ENCODE measurements at regions not wholly inside any gene's neighbourhood (a gene's known extent, or its start where the extent isn't known, plus 50 kb on each side); places are given as distances from the start of the nearest gene placed in this dataset.
"Not testable (repeated sequence)": the region's sequence is repeated elsewhere in the genome, so short reads cannot be mapped to it uniquely, and the experiment has no call there.

GRCh38 chr12:124088217-124088907 is 115.3 kb downstream of the ZNF664 start:
- Mint-ChIP-seq H3K27me3 (peaks cover 10% of the 10 kb centered on the region), H3K4me1 (no peaks in the 10 kb centered on the region), H3K27ac (no peak overlapping the region), H3K36me3 (no peaks in the 10 kb centered on the region), H3K9me3 (no peaks in the 10 kb centered on the region), H3K4me3 (no peak overlapping the region)
- ATAC-seq (ENCODE audit: low read depth), result no peak
- DNase-seq (ENCODE audit: low spot score in 2 of 2), result no peak

- not testable (repeated sequence) for ATAC-seq (ENCODE audit: low read depth); H3K4me3 Mint-ChIP-seq; DNase-seq (ENCODE audit: low spot score in 2 of 2); H3K9me3 Mint-ChIP-seq; H3K27ac Mint-ChIP-seq; H3K36me3 Mint-ChIP-seq; H3K4me1 Mint-ChIP-seq
- peaks cover 10% of the 10 kb centered on the region for H3K27me3 Mint-ChIP-seq
Measured at GRCh38 chr12:124089181-124089914, 116.3 kb downstream of the ZNF664 start.

- no peak for ATAC-seq (ENCODE audit: low read depth)
- DNase-seq (ENCODE audit: low spot score in 2 of 2), result no peak
- Mint-ChIP-seq H3K36me3 (no peaks in the 10 kb centered on the region), H3K4me1 (no peaks in the 10 kb centered on the region), H3K27ac (no peak overlapping the region), H3K9me3 (no peaks in the 10 kb centered on the region), H3K4me3 (no peak overlapping the region), H3K27me3 (peaks cover 8% of the 10 kb centered on the region)
Measured at GRCh38 chr12:124091835-124092234, 118.8 kb downstream of the ZNF664 start.

- H3K4me1 Mint-ChIP-seq; H3K9me3 Mint-ChIP-seq; H3K4me3 Mint-ChIP-seq; DNase-seq (ENCODE audit: low spot score in 2 of 2); H3K27me3 Mint-ChIP-seq; H3K36me3 Mint-ChIP-seq; H3K27ac Mint-ChIP-seq; ATAC-seq (ENCODE audit: low read depth): not testable (repeated sequence)
Measured at GRCh38 chr12:124092532-124092931, 119.5 kb downstream of the ZNF664 start.

GRCh38 chr12:124093297-124093696 is 120.3 kb downstream of the ZNF664 start:
- peaks cover 8% of the 10 kb centered on the region for H3K27me3 Mint-ChIP-seq
- no peaks in the 10 kb centered on the region for H3K4me1 Mint-ChIP-seq
- no peaks in the 10 kb centered on the region for H3K36me3 Mint-ChIP-seq
- no peak overlapping the region for H3K4me3 Mint-ChIP-seq
- DNase-seq (ENCODE audit: low spot score in 2 of 2) (no peak), ATAC-seq (ENCODE audit: low read depth) (no peak)
- no peak overlapping the region for H3K27ac Mint-ChIP-seq
- no peaks in the 10 kb centered on the region for H3K9me3 Mint-ChIP-seq

GRCh38 chr12:124094188-124094587 is 121.2 kb downstream of the ZNF664 start:
- H3K9me3 Mint-ChIP-seq, result no peaks in the 10 kb centered on the region
- DNase-seq (ENCODE audit: low spot score in 2 of 2), result no peak
- H3K36me3 Mint-ChIP-seq, result no peaks in the 10 kb centered on the region

GRCh38 chr12:124094733-124095132 is 121.7 kb downstream of the ZNF664 start:
- Mint-ChIP-seq H3K9me3 (no peaks in the 10 kb centered on the region), H3K4me1 (no peaks in the 10 kb centered on the region), H3K4me3 (no peak overlapping the region), H3K27me3 (peaks cover 7% of the 10 kb centered on the region), H3K36me3 (no peaks in the 10 kb centered on the region), H3K27ac (no peak overlapping the region)
- no peak for ATAC-seq (ENCODE audit: low read depth)
- DNase-seq (ENCODE audit: low spot score in 2 of 2), result no peak

More at GRCh38 chr12:124094188-124094587, 121.2 kb downstream of the ZNF664 start:
- H3K27me3 Mint-ChIP-seq, result peaks cover 7% of the 10 kb centered on the region
- no peaks in the 10 kb centered on the region for H3K4me1 Mint-ChIP-seq
- no peak overlapping the region for H3K27ac Mint-ChIP-seq
- no peak for ATAC-seq (ENCODE audit: low read depth)
- H3K4me3 Mint-ChIP-seq, result no peak overlapping the region

GRCh38 chr12:124096109-124096508 is 123.1 kb downstream of the ZNF664 start:
- H3K36me3 Mint-ChIP-seq, result no peaks in the 10 kb centered on the region
- H3K27me3 Mint-ChIP-seq, result peaks cover 7% of the 10 kb centered on the region
- H3K4me3 Mint-ChIP-seq, result no peak overlapping the region
- H3K4me1 Mint-ChIP-seq, result no peaks in the 10 kb centered on the region
- H3K9me3 Mint-ChIP-seq, result no peaks in the 10 kb centered on the region
- no peak overlapping the region for H3K27ac Mint-ChIP-seq
- DNase-seq (ENCODE audit: low spot score in 2 of 2) (no peak), ATAC-seq (ENCODE audit: low read depth) (no peak)

- H3K27ac Mint-ChIP-seq, result no peak overlapping the region
- peaks cover 7% of the 10 kb centered on the region for H3K27me3 Mint-ChIP-seq
- H3K36me3 Mint-ChIP-seq, result no peaks in the 10 kb centered on the region
- H3K4me3 Mint-ChIP-seq, result no peak overlapping the region
- no peak for ATAC-seq (ENCODE audit: low read depth)
- no peak for DNase-seq (ENCODE audit: low spot score in 2 of 2)
- no peaks in the 10 kb centered on the region for H3K4me1 Mint-ChIP-seq
- H3K9me3 Mint-ChIP-seq, result no peaks in the 10 kb centered on the region
Measured at GRCh38 chr12:124096869-124097434, 123.9 kb downstream of the ZNF664 start.

GRCh38 chr12:124097701-124098100 is 124.7 kb downstream of the ZNF664 start:
- H3K27ac Mint-ChIP-seq, result no peak overlapping the region
- DNase-seq (ENCODE audit: low spot score in 2 of 2) (no peak), ATAC-seq (ENCODE audit: low read depth) (no peak)
- no peak overlapping the region for H3K4me3 Mint-ChIP-seq
- H3K36me3 Mint-ChIP-seq, result no peaks in the 10 kb centered on the region
- H3K9me3 Mint-ChIP-seq, result peaks cover under 1% of the 10 kb centered on the region
- peaks cover 7% of the 10 kb centered on the region for H3K27me3 Mint-ChIP-seq
- H3K4me1 Mint-ChIP-seq, result no peaks in the 10 kb centered on the region

- H3K36me3 Mint-ChIP-seq, result no peaks in the 10 kb centered on the region
- H3K27ac Mint-ChIP-seq, result no peak overlapping the region
- H3K27me3 Mint-ChIP-seq, result peaks cover 7% of the 10 kb centered on the region
- DNase-seq (ENCODE audit: low spot score in 2 of 2) (no peak), ATAC-seq (ENCODE audit: low read depth) (no peak)
- H3K4me1 Mint-ChIP-seq, result no peaks in the 10 kb centered on the region
- peaks cover 1% of the 10 kb centered on the region for H3K9me3 Mint-ChIP-seq
- no peak overlapping the region for H3K4me3 Mint-ChIP-seq
Measured at GRCh38 chr12:124098101-124098757, 125.2 kb downstream of the ZNF664 start.

- peaks cover 7% of the 10 kb centered on the region for H3K27me3 Mint-ChIP-seq
- no peak for DNase-seq (ENCODE audit: low spot score in 2 of 2)
- no peak overlapping the region for H3K4me3 Mint-ChIP-seq
- H3K36me3 Mint-ChIP-seq, result no peaks in the 10 kb centered on the region
- no peak overlapping the region for H3K27ac Mint-ChIP-seq
- H3K4me1 Mint-ChIP-seq, result no peaks in the 10 kb centered on the region
- peaks cover 1% of the 10 kb centered on the region for H3K9me3 Mint-ChIP-seq
- no peak for ATAC-seq (ENCODE audit: low read depth)
Measured at GRCh38 chr12:124098887-124099286, 125.9 kb downstream of the ZNF664 start.

- Mint-ChIP-seq H3K27me3 (peaks cover 7% of the 10 kb centered on the region), H3K4me3 (no peak overlapping the region)
Measured at GRCh38 chr12:124099661-124100060, 126.6 kb downstream of the ZNF664 start.

GRCh38 chr12:124100572-124101178 is 127.7 kb downstream of the ZNF664 start:
- no peaks in the 10 kb centered on the region for H3K36me3 Mint-ChIP-seq
- ATAC-seq (ENCODE audit: low read depth) (no peak), DNase-seq (ENCODE audit: low spot score in 2 of 2) (no peak)
- no peak overlapping the region for H3K4me3 Mint-ChIP-seq
- H3K4me1 Mint-ChIP-seq, result no peaks in the 10 kb centered on the region
- H3K27me3 Mint-ChIP-seq, result peaks cover 7% of the 10 kb centered on the region
- H3K9me3 Mint-ChIP-seq, result peaks cover 1% of the 10 kb centered on the region
- H3K27ac Mint-ChIP-seq, result no peak overlapping the region

More at GRCh38 chr12:124099661-124100060, 126.6 kb downstream of the ZNF664 start:
- H3K36me3 Mint-ChIP-seq, result no peaks in the 10 kb centered on the region
- ATAC-seq (ENCODE audit: low read depth) (no peak), DNase-seq (ENCODE audit: low spot score in 2 of 2) (no peak)
- H3K9me3 Mint-ChIP-seq, result peaks cover 1% of the 10 kb centered on the region
- no peaks in the 10 kb centered on the region for H3K4me1 Mint-ChIP-seq
- H3K27ac Mint-ChIP-seq, result no peak overlapping the region

Measured in memory B cell (primary cell).